ENCODE measurements at regions not wholly inside any gene's neighbourhood (a gene's known extent, or its start where the extent isn't known, plus 50 kb on each side); places are given as distances from the start of the nearest gene placed in this dataset.

GRCh38 chr5:107263387-107264018 is 407.2 kb downstream of the EFNA5 start:
- TF ChIP-seq CTCF (optimal IDR thresholded peaks at IDR 0.05 in 1 of 3, IDR thresholded peaks at IDR 0.05 in 1 of 3, conservative IDR thresholded peaks at IDR 0.05 in 1 of 3; ENCODE audit: extremely low read depth in 1 of 3, insufficient read depth in 2 of 3, low read length in 3 of 3), result no peak
- no peak for TF ChIP-seq EZH2 (IDR thresholded peaks at IDR 0.05; ENCODE audit: low read length)
